Mesothelial cell of epicardium (in vitro differentiated cells): ENCODE measurements at regions not wholly inside any gene's neighbourhood (a gene's known extent, or its start where the extent isn't known, plus 50 kb on each side); places are given as distances from the start of the nearest gene placed in this dataset.
"Not testable (repeated sequence)": the region's sequence is repeated elsewhere in the genome, so short reads cannot be mapped to it uniquely, and the experiment has no call there.

Source experiments
- DNase-seq, 2 experiments: peaks; one replicate each; pipeline ENCODE4 v3.0.0; 2021; ENCODE audit warnings: low spot score in 2 of 2; ENCODE audit not compliant: unreplicated experiment in 2 of 2
- H3K27ac Mint-ChIP-seq: 2 replicates; pipeline ENCODE4 v1.8.0; 2021; ENCODE audit warnings: mixed read lengths
- H3K27me3 Mint-ChIP-seq: 2 replicates; pipeline ENCODE4 v1.8.0; 2021; ENCODE audit warnings: low read depth, mixed read lengths
- H3K36me3 Mint-ChIP-seq: 2 replicates; pipeline ENCODE4 v1.8.0; 2021; ENCODE audit warnings: mixed read lengths
- H3K4me1 Mint-ChIP-seq: 2 replicates; pipeline ENCODE4 v1.8.0; 2021; ENCODE audit warnings: mixed read lengths
- H3K4me3 Mint-ChIP-seq: 2 replicates; pipeline ENCODE4 v1.8.0; 2021; ENCODE audit warnings: mild to moderate bottlenecking, moderate library complexity, mixed read lengths
- H3K9me3 Mint-ChIP-seq: 2 replicates; pipeline ENCODE4 v1.8.0; 2021; ENCODE audit warnings: mixed read lengths
- TF ChIP-seq, protein P1 (sequence below): fragments of 200-600 bp; sonication (generic); IDR thresholded peaks from one replicate; pipeline ENCODE4 v1.5.0; 2021; ENCODE audit warnings: antibody characterized with exemption; ENCODE audit not compliant: unreplicated experiment

DNA sequence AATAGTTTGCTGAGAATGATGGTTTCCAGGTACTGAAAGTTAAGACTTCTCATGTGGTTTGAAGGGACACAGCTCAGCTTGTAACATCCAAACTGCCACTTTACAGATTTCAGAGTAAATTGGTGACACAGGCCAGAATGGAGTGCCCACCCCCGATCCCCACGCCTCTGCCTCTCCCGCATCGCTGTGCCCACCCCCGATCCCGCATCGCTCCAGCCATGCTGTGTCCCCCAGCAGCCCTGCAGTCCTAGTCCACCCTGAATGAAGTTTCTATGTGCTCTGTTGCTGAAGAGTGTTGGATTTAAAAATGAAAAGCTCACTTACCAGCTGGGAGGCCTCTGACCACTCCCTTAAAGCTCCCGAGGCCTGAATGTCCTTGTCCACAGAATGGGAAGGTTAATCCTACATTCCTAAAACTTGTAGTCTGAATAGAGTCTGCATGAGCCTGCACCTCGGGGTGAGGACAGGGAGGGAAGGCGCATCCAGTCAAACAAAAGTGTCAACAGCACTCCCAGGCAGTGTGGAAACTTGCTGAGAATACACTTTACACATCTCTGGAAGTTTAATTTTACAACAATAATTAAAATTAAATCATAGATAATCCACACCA, 176.4 kb upstream of the ID2 start:
- DNase-seq = no peak
- Mint-ChIP-seq H3K27ac (no peak overlapping the region), H3K36me3 (peaks cover 6% of the 10 kb centered on the region), H3K4me1 (peaks cover 6% of the 10 kb centered on the region), H3K27me3 (no peaks in the 10 kb centered on the region), H3K4me3 (no peak overlapping the region), H3K9me3 (peaks cover 24% of the 10 kb centered on the region)
- TF ChIP-seq, protein P1, sequence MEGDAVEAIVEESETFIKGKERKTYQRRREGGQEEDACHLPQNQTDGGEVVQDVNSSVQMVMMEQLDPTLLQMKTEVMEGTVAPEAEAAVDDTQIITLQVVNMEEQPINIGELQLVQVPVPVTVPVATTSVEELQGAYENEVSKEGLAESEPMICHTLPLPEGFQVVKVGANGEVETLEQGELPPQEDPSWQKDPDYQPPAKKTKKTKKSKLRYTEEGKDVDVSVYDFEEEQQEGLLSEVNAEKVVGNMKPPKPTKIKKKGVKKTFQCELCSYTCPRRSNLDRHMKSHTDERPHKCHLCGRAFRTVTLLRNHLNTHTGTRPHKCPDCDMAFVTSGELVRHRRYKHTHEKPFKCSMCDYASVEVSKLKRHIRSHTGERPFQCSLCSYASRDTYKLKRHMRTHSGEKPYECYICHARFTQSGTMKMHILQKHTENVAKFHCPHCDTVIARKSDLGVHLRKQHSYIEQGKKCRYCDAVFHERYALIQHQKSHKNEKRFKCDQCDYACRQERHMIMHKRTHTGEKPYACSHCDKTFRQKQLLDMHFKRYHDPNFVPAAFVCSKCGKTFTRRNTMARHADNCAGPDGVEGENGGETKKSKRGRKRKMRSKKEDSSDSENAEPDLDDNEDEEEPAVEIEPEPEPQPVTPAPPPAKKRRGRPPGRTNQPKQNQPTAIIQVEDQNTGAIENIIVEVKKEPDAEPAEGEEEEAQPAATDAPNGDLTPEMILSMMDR = no peak

DNA sequence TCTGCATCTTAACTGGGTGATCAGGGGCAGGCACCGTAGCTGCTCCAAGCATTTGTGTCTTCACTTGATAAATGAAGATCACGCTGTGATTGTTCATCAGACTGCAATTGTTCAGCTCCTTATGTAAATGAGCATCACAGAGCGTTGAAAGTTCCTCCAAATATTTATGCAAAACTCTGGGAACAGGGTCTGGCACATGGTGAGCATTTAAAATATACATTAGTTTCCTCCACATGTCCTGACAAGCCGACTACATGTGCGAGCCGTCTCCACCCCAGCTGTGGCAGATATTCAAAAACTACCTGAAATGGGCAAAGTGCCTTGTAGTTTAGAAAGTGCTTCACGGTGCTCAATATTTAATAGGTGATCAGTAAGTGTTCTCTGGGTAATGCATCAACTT, 175.1 kb upstream of the ID2 start:
- Mint-ChIP-seq H3K4me3 (no peak overlapping the region), H3K27me3 (no peaks in the 10 kb centered on the region), H3K27ac (no peak overlapping the region), H3K9me3 (peaks cover 24% of the 10 kb centered on the region), H3K36me3 (peaks cover 6% of the 10 kb centered on the region), H3K4me1 (no peaks in the 10 kb centered on the region)
- TF ChIP-seq, protein P1 = no peak
- DNase-seq = no peak

DNA sequence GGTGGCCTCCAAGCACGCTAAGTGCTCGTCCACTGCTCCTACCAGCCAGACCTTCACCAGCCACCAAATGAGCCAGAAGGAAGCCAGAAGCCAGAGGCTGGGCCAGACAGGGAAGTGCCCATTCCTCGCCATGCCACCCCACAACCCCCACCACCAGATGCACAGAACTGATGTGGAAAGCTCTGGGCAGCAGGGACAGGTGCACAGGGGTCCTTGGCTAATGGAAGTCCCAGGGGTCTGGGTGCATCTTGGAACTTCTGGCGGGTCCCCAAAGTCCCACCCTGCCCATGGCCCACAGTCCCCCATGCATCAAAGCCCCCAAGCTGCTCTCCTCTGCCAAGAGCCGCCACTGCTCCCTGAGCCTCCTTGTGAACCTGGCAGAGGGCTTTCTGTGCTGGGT, 173.1 kb upstream of the ID2 start:
- Mint-ChIP-seq H3K27ac (no peak overlapping the region), H3K9me3 (peaks cover 24% of the 10 kb centered on the region), H3K36me3 (peaks cover 6% of the 10 kb centered on the region), H3K4me1 (no peaks in the 10 kb centered on the region), H3K27me3 (no peaks in the 10 kb centered on the region), H3K4me3 (no peak overlapping the region)
- DNase-seq = no peak
- TF ChIP-seq, protein P1 = no peak

DNA sequence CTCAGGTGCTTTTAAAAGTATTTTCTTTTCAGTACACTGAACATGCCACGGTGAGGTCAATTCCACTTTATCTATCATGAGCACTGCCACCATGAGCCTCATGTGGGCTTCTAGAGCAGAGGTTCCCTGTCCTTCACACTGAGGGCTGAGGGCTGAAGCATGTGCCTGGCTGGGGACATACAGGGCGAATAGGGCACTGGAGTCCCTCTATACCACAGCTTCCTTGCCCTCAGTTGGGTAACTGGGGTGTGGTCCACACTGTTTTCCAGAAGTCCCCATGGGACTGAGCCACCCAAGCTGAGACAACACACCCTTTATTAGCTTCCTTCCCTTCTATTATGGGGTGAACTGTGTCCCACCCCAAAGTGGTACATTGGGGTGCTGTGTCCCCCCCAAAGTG, 172.2 kb upstream of the ID2 start:
- Mint-ChIP-seq H3K4me3 (no peak overlapping the region), H3K9me3 (peaks cover 24% of the 10 kb centered on the region), H3K4me1 (no peaks in the 10 kb centered on the region), H3K27ac (no peak overlapping the region), H3K27me3 (no peaks in the 10 kb centered on the region), H3K36me3 (peaks cover 6% of the 10 kb centered on the region)
- DNase-seq = no peak
- TF ChIP-seq, protein P1 = no peak

DNA sequence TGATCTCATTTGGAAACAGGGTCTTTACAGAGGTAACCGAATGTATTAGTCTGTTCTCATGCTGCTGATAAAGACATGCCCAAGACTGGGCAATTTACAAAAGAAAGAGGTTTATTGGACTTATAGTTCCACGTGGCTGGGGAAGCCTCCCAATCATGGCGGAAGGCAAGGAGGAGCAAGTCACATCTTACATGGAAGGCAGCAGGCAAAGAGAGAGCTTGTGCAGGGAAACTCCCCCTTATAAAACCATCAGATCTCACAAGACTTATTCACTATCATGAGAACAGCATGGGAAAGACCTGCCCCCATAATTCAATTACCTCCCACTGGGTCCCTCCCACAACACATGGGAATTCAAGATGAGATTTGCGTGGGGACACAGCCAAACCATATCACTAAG, 171.8 kb upstream of the ID2 start:
- not testable (repeated sequence) for H3K4me1 Mint-ChIP-seq, H3K27me3 Mint-ChIP-seq, DNase-seq, H3K36me3 Mint-ChIP-seq, H3K27ac Mint-ChIP-seq, H3K4me3 Mint-ChIP-seq
- peaks cover 24% of the 10 kb centered on the region for H3K9me3 Mint-ChIP-seq

DNA sequence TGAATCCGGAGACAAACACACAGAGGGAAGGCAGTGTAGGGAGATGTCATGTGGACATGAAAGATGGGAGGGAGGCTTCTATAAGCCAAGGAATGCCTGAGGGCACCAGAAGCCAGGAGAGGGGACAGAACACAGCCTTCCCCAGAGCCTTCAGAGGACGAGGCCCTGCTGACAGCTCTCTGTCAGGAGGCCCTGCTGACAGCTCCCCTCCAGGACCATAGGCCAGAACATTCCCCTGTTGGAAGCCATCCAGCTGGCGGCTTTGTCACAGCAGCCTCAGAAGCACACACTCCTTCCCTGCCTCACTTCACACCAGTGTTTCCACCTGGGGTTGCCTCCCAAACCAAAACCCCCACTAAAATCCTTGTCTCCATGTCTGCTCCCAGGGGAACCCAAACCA, 171.3 kb upstream of the ID2 start:
- DNase-seq = no peak
- H3K27me3 Mint-ChIP-seq = no peaks in the 10 kb centered on the region
- H3K9me3 Mint-ChIP-seq = peaks cover 24% of the 10 kb centered on the region
- H3K27ac Mint-ChIP-seq = no peak overlapping the region
- TF ChIP-seq, protein P1 = no peak
- H3K4me1 Mint-ChIP-seq = no peaks in the 10 kb centered on the region
- peaks cover 6% of the 10 kb centered on the region for H3K36me3 Mint-ChIP-seq
- H3K4me3 Mint-ChIP-seq = no peak overlapping the region
